Lung (tissue), 11 donors: ENCODE measurements at regions not wholly inside any gene's neighbourhood (a gene's known extent, or its start where the extent isn't known, plus 50 kb on each side); places are given as distances from the start of the nearest gene placed in this dataset.

Experiments used
- ATAC-seq: fragments of 200-7000 bp; cut with Tn5 transposase; one replicate; pipeline ENCODE4 v1.9.1; 2020; ENCODE audit warnings: moderate number of reproducible peaks; ENCODE audit not compliant: insufficient read depth, low FRiP score
- DNase-seq, 3 donors: peaks; one replicate each; pipeline ENCODE4 v3.0.0-alpha.2; 2013 to 2017
- H3K27ac ChIP-seq, 2 donors: one replicate each; pipeline ENCODE4 v1.5.1; 2013; ENCODE audit warnings: mild to moderate bottlenecking in 2 of 2, moderate library complexity in 2 of 2, control low read depth in 1 of 2, inconsistent platforms in 1 of 2, low read depth in 1 of 2, low read length in 1 of 2
- H3K27me3 ChIP-seq, 3 donors: one replicate each; pipeline ENCODE4 v1.5.1; 2013; ENCODE audit warnings: low read length in 2 of 3; ENCODE audit not compliant: control insufficient read depth in 3 of 3, insufficient read depth in 3 of 3
- H3K36me3 ChIP-seq, 4 donors: one replicate each; pipeline ENCODE4 v1.5.1; 2013; ENCODE audit warnings: low read length in 4 of 4, mild to moderate bottlenecking in 1 of 4, moderate library complexity in 1 of 4; ENCODE audit not compliant: control insufficient read depth in 4 of 4, insufficient read depth in 4 of 4
- H3K4me1 ChIP-seq, 5 donors: one replicate each; pipeline ENCODE4 v1.5.1; 2013; ENCODE audit warnings: low read length in 5 of 5, mild to moderate bottlenecking in 2 of 5, moderate library complexity in 1 of 5; ENCODE audit not compliant: control insufficient read depth in 5 of 5, insufficient read depth in 5 of 5
- H3K4me3 ChIP-seq: one replicate; pipeline ENCODE4 v1.5.1; 2013; ENCODE audit warnings: mild to moderate bottlenecking, control low read depth, moderate library complexity
- H3K9ac ChIP-seq, 2 donors: one replicate each; pipeline ENCODE4 v1.5.1; 2013; ENCODE audit warnings: low read length in 2 of 2, control low read depth in 1 of 2; ENCODE audit not compliant: insufficient read depth in 1 of 2
- H3K9me3 ChIP-seq, 4 donors: one replicate each; pipeline ENCODE4 v1.5.1; 2013; ENCODE audit warnings: low read length in 3 of 4, mild to moderate bottlenecking in 1 of 4, moderate library complexity in 1 of 4; ENCODE audit not compliant: control insufficient read depth in 4 of 4, insufficient read depth in 3 of 4
- CTCF ChIP-seq: IDR thresholded peaks from 2 replicates; pipeline ENCODE4 v1.5.1; 2012; ENCODE audit warnings: mild to moderate bottlenecking; ENCODE audit errors: control extremely low read depth, extremely low read depth
- WGBS, 2 donors: extraction: QIAGEN DNeasy Blood & Tissue Kit; methylation state at CpG; one replicate each; pipeline ENCODE4 v1.1.7; 2013; 5-methylcytosine and 5-hydroxymethylcytosine counted together
- donor health status: control.
- donor health status: control.
- donor health status: Bipolar disorder and iron deficiency.
- donor health status: healthy.
- donor health status: DM: yes; HTN: yes; CAD: no.

GRCh38 chr22:47366026-47366767 lies 603.7 kb downstream of the TBC1D22A start:
- DNase-seq, result no peak
- WGBS, 2 donors, result 81 to 87% methylated on average over 17 of the region's 17 CpGs
- Histone ChIP-seq H3K27ac (no peak overlapping the region), H3K4me3 (no peak overlapping the region), H3K9me3 (peaks cover 0 to 8% (median 2%) of the 10 kb centered on the region in 4 donors), H3K36me3 (no peaks in the 10 kb centered on the region), H3K9ac (no peak overlapping the region), H3K27me3 (no peaks in the 10 kb centered on the region), H3K4me1 (no peaks in the 10 kb centered on the region)
- no peak for ATAC-seq
- TF ChIP-seq CTCF, result no peak

GRCh38 chr22:47361247-47361646 lies 598.8 kb downstream of the TBC1D22A start:
- Histone ChIP-seq H3K9me3 (peaks cover 0 to 6% (median 2%) of the 10 kb centered on the region in 4 donors), H3K9ac (no peak overlapping the region), H3K27ac (no peak overlapping the region), H3K27me3 (no peaks in the 10 kb centered on the region), H3K4me1 (no peaks in the 10 kb centered on the region), H3K4me3 (no peak overlapping the region), H3K36me3 (no peaks in the 10 kb centered on the region)
- TF ChIP-seq CTCF, result no peak
- DNase-seq, result no peak
- WGBS, 2 donors, result 95 to 97% methylated on average over 3 of the region's 3 CpGs
- no peak for ATAC-seq

- H3K9me3 ChIP-seq, result peaks cover 0 to 9% (median 0%) of the 10 kb centered on the region in 4 donors
- no peaks in the 10 kb centered on the region for H3K4me1 ChIP-seq
- 92 to 95% methylated on average over 10 of the region's 10 CpGs for WGBS, 2 donors
- no peak overlapping the region for H3K9ac ChIP-seq
- ATAC-seq, result no peak
- no peaks in the 10 kb centered on the region for H3K27me3 ChIP-seq
- no peaks in the 10 kb centered on the region for H3K36me3 ChIP-seq
- TF ChIP-seq CTCF, result no peak
- no peak for DNase-seq
- no peak overlapping the region for H3K4me3 ChIP-seq
- no peak overlapping the region for H3K27ac ChIP-seq
Observed at GRCh38 chr22:47357493-47357892, 595.0 kb downstream of the TBC1D22A start.

- DNase-seq, result no peak
- peaks cover 0 to 11% (median 0%) of the 10 kb centered on the region in 4 donors for H3K9me3 ChIP-seq
- H3K9ac ChIP-seq, result no peak overlapping the region
- no peak for ATAC-seq
- H3K4me1 ChIP-seq, result no peaks in the 10 kb centered on the region
- H3K27me3 ChIP-seq, result no peaks in the 10 kb centered on the region
- TF ChIP-seq CTCF, result no peak
- H3K4me3 ChIP-seq, result no peak overlapping the region
- WGBS, 2 donors, result 94 to 96% methylated on average over 7 of the region's 7 CpGs
- H3K36me3 ChIP-seq, result no peaks in the 10 kb centered on the region
- H3K27ac ChIP-seq, result no peak overlapping the region
Observed at GRCh38 chr22:47357086-47357485, 594.6 kb downstream of the TBC1D22A start.
